ENCODE measurements at regions not wholly inside any gene's neighbourhood (a gene's known extent, or its start where the extent isn't known, plus 50 kb on each side); places are given as distances from the start of the nearest gene placed in this dataset.

DNA sequence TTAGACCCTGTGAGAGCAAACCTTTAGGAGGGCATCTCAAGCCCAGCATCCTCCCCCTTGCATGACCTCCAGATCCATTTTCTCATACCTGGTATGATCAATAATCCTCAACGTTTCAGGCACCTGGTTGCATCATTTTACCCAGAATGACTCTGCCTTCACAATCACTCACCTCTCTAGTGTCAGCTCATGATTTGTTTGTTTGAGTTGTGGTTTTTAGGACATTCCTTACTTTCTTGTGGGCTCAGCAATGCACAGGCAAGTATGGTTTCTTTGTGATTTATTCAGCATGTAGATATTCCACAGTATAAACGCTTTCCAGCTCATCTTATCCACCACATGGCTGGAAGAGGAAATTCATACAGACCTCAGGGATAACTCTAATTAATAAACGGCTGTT is 93.6 kb upstream of the CPEB2 start:
- Histone ChIP-seq H3K56ac (ENCODE audit: insufficient read length, low read depth, low read length) (no peak overlapping the region), H2BK12ac (ENCODE audit: insufficient read length, low read depth, low read length) (no peak overlapping the region), H4K20me1 (ENCODE audit: control insufficient read depth, insufficient read depth, insufficient read length) (no peaks in the 10 kb centered on the region), H3K23ac (ENCODE audit: insufficient read length, low read depth, low read length) (no peak overlapping the region), H3K79me2 (ENCODE audit: insufficient read depth, low read length) (no peaks in the 10 kb centered on the region), H3K79me1 (ENCODE audit: insufficient read depth, low read depth, low read length, poor library complexity, severe bottlenecking) (no peaks in the 10 kb centered on the region), H4K8ac (replicated peaks; ENCODE audit: insufficient read length, low read depth, low read length) (no peak overlapping the region), H2BK20ac (ENCODE audit: low read depth, low read length, poor library complexity, severe bottlenecking) (no peak overlapping the region), H3K9me3 (ENCODE audit: control insufficient read depth, low read depth, low read length) (no peaks in the 10 kb centered on the region), H3T11ph (ENCODE audit: low read length) (no peak overlapping the region), H3K27ac (ENCODE audit: insufficient read length, low read depth, low read length) (no peak overlapping the region), H2BK15ac (ENCODE audit: low read depth, low read length) (no peak overlapping the region), H4K91ac (ENCODE audit: insufficient read length, low read depth, low read length) (no peak overlapping the region), H3K23me2 (ENCODE audit: insufficient read length, low read depth, low read length, poor library complexity, severe bottlenecking) (no peaks in the 10 kb centered on the region), H3K27me3 (ENCODE audit: insufficient read depth, low read length) (no peaks in the 10 kb centered on the region), H3K4ac (ENCODE audit: low read depth, low read length) (no peak overlapping the region), H3K18ac (ENCODE audit: insufficient read length, low read depth, low read length) (no peak overlapping the region), H2BK120ac (ENCODE audit: low read depth, low read length, poor library complexity, severe bottlenecking) (no peak overlapping the region), H3K4me1 (ENCODE audit: insufficient read depth, low read length) (no peaks in the 10 kb centered on the region), H2AFZ (ENCODE audit: low read length) (no peak overlapping the region), H3K4me2 (ENCODE audit: insufficient read depth, insufficient read length, low read length) (no peak overlapping the region), H2AK5ac (ENCODE audit: insufficient read length, low read length) (no peak overlapping the region), H4K5ac (ENCODE audit: insufficient read length, low read depth, low read length) (no peak overlapping the region), H3K14ac (ENCODE audit: insufficient read depth, low read length) (no peak overlapping the region), H3K9ac (ENCODE audit: extremely low read depth, insufficient read length, low read length) (no peak overlapping the region), H2BK5ac (ENCODE audit: insufficient read length, low read length) (no peak overlapping the region)
- H3K27ac Mint-ChIP-seq = no peak overlapping the region
- DNase-seq = no peak
- no peaks in the 10 kb centered on the region for H3K9me3 Mint-ChIP-seq
- no peaks in the 10 kb centered on the region for H3K36me3 Mint-ChIP-seq (ENCODE audit: insufficient read depth in 1 of 3, low read depth in 3 of 3)
- H3K4me1 Mint-ChIP-seq = peaks cover 6% of the 10 kb centered on the region in 2 experiments
- peaks cover 3% of the 10 kb centered on the region for H3K27me3 Mint-ChIP-seq (ENCODE audit: low read depth)
- TF ChIP-seq, protein P1, sequence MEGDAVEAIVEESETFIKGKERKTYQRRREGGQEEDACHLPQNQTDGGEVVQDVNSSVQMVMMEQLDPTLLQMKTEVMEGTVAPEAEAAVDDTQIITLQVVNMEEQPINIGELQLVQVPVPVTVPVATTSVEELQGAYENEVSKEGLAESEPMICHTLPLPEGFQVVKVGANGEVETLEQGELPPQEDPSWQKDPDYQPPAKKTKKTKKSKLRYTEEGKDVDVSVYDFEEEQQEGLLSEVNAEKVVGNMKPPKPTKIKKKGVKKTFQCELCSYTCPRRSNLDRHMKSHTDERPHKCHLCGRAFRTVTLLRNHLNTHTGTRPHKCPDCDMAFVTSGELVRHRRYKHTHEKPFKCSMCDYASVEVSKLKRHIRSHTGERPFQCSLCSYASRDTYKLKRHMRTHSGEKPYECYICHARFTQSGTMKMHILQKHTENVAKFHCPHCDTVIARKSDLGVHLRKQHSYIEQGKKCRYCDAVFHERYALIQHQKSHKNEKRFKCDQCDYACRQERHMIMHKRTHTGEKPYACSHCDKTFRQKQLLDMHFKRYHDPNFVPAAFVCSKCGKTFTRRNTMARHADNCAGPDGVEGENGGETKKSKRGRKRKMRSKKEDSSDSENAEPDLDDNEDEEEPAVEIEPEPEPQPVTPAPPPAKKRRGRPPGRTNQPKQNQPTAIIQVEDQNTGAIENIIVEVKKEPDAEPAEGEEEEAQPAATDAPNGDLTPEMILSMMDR (conservative IDR thresholded peaks at IDR 0.05) = no peak
- WGBS (ENCODE audit: extremely low coverage, insufficient read length, low lambda C conversion rate) = no CpG with 5 or more reads among the region's 3 CpGs
- no peak overlapping the region for H3K4me3 Mint-ChIP-seq

All from H9 (cell line).